GM12872 (cell line): ENCODE measurements at regions not wholly inside any gene's neighbourhood (a gene's known extent, or its start where the extent isn't known, plus 50 kb on each side); places are given as distances from the start of the nearest gene placed in this dataset.

Experiments used
- CTCF ChIP-seq: IDR thresholded peaks from 3 replicates; pipeline ENCODE4 v1.5.1; 2011; ENCODE audit warnings: low read depth, mild to moderate bottlenecking, low read length, moderate library complexity; ENCODE audit not compliant: insufficient read depth

DNA sequence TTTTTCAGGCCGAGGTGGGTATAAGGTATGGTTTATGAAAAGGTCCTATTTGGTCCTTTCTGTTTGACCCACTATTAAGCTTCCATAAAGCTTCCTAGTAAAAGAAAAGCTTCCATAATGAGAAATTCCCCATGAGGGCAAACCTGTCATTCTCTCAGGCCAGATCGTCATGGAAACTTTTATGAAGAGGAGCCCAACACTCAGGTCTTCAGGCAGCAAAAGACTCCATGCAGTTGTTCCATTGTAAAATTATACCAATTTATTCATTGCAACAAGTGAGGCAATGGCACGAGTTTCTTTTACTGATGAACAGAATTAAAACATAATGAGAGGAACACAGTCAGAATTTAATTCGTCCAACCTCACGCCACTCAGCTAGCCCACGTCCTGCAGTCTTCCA is 188.6 kb downstream of the MTERF1 start:
- TF ChIP-seq CTCF = no peak

DNA sequence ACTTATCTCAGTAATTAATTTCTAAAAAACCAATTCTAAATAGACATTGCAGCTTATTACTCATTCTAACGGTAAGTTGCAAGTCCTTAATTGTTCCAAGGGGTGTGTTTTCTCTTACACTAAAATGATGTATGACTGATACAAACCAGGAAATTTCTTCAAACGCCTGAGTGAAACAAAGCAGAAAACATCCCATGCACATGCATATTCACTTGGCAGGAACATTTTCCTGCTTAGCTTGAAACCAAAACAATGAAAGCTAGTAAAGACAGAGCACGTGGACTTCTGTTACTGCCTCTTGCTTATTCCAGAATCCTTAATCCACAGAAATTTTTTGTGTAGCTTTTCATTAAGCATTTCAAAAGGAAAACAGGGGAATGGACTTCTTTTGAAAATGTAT is 187.7 kb downstream of the MTERF1 start:
- no peak for TF ChIP-seq CTCF

DNA sequence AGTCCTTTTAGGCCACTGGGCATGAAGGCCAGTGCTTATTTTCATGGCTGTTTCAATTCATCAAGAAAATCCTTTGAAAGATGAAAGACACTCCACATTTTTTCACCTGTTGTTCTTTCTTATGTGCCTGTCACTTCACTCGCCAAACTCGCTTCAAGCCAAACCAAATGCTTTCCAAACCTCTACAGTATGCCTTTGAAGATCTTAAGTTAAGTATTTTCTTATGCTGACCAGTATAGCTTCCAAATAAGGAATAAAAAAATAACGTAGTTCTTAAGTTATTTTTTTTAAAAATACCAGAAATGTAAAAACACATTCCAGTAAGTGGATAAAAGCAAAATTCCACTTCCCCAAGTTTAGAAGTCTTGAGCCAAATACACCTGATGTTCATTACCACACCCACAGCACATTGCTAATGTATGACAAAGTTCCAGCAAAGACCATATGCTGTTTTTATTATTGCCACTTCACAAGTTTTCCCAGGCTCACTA is 186.1 kb downstream of the MTERF1 start:
- no peak for TF ChIP-seq CTCF

DNA sequence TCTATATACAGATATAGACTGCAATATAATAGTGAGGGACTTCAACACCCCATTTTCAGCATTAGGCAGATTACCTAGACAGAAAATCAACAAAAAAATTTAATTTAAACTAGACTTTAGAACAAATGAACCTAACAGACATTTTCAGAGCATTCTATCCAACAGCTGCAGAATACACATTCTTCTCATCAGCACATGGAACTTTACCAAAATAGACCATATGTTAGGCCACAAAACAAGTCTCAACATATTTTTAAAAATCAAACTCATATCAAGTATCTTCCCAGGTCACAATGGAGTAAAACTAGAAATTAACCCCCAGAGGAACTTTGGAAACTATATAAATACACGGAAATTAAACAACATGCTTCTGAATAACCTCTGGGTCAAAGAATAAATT is 169.6 kb downstream of the MTERF1 start:
- no peak for TF ChIP-seq CTCF

DNA sequence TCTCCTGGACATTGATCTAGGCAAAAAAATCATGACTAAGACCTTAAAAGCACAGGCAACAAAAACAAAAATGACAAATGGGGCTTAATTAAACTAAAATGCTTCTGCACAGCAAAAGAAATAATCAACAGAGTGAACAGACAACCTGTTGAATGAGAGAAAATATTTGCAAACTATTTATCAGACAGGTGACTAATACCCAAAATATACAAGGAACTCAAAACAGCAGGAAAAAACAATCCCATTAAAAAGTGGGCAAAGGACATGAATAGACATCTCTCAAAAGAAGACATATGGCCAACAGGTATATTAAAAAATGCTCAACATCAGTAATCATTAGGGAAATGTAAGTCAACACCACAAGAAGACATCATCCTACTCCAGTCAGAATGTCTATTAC is 166.8 kb downstream of the MTERF1 start:
- no peak for TF ChIP-seq CTCF

DNA sequence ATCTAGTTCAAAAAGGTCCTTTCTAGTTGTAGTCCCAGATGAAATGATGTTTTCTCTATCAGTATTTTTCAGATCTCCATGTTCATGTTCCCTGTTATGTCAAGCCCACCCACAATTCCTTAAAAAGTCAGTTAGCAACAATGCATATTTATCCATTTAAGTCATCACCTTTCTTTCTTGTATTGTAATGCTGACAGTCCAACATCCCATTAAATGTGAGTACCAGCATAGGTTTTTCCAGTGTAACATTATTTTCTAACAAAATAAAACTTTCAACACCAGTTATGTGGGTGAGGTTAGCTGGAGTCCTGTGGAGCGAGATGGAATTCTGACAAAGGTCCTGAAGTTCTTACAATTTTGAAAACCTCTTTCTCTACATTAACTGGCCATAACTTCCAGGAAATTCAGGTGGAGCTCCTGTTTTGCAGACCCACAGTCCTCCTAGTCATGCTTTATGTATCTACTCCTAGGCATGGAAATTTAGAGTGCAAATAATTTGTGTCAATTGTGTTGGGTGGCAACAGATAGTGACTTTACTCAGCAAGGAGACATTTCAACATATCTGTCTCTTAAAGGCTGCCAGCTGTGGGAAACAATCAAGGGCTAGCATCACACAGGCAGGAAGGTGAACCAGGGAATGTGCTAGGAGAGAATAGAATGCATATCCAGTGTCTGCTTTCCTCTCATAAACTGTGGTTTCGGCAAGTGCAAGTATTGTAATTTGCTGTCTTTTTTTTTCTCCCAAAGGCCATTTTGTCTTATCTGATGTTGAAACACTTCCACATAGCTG is 162.6 kb downstream of the MTERF1 start:
- TF ChIP-seq CTCF = no peak

- no peak for TF ChIP-seq CTCF
Observed at GRCh38 chr7:91719008-91719407, 161.5 kb downstream of the MTERF1 start.
